DOHH2 (cell line): ENCODE measurements at regions not wholly inside any gene's neighbourhood (a gene's known extent, or its start where the extent isn't known, plus 50 kb on each side); places are given as distances from the start of the nearest gene placed in this dataset.
"Not testable (repeated sequence)": the region's sequence is repeated elsewhere in the genome, so short reads cannot be mapped to it uniquely, and the experiment has no call there.

Experiments used
- H3F3A ChIP-seq: fragments of 200-600 bp; sonication (generic), shearing (Covaris generic); 2 replicates; pipeline ENCODE4 v1.6.0; 2016; ENCODE audit warnings: antibody characterized with exemption, mild to moderate bottlenecking; ENCODE audit not compliant: control insufficient read depth, insufficient read depth
- H3K27ac ChIP-seq: fragments of 200-600 bp; sonication (generic); 2 replicates; pipeline ENCODE4 v1.5.1; 2014; ENCODE audit warnings: low read depth, mild to moderate bottlenecking, low read length, moderate library complexity
- H3K27me3 ChIP-seq: fragments of 200-600 bp; sonication (generic); 2 replicates; pipeline ENCODE4 v1.6.1; 2014; ENCODE audit warnings: mild to moderate bottlenecking, low read length, mixed read lengths; ENCODE audit not compliant: control insufficient read depth
- H3K36me3 ChIP-seq: fragments of 200-600 bp; sonication (generic); 2 replicates; pipeline ENCODE4 v1.6.1; 2014; ENCODE audit warnings: mild to moderate bottlenecking, low read length, moderate library complexity, mixed read lengths; ENCODE audit not compliant: control insufficient read depth
- H3K4me1 ChIP-seq: fragments of 200-600 bp; sonication (generic); 2 replicates; pipeline ENCODE4 v1.6.1; 2014; ENCODE audit warnings: mild to moderate bottlenecking, low read length, mixed read lengths; ENCODE audit not compliant: control insufficient read depth
- H3K4me2 ChIP-seq: fragments of 200-600 bp; sonication (generic); 2 replicates; pipeline ENCODE4 v1.6.0; 2014; ENCODE audit warnings: mild to moderate bottlenecking, low read length, moderate library complexity
- H3K4me3 ChIP-seq: fragments of 200-600 bp; sonication (generic); 2 replicates; pipeline ENCODE4 v1.5.1; 2014; ENCODE audit warnings: mild to moderate bottlenecking, low read length, mixed read lengths
- H3K79me2 ChIP-seq: fragments of 200-600 bp; sonication (generic); 2 replicates; pipeline ENCODE4 v1.6.1; 2014; ENCODE audit warnings: mild to moderate bottlenecking, low read length, mixed read lengths; ENCODE audit not compliant: control insufficient read depth
- H3K9me2 ChIP-seq: fragments of 200-600 bp; sonication (generic); replicated peaks from 2 replicates; pipeline ENCODE4 v1.6.1; 2014; ENCODE audit warnings: mild to moderate bottlenecking, low read length, mixed read lengths; ENCODE audit not compliant: control insufficient read depth
- H3K9me3 ChIP-seq: fragments of 200-600 bp; sonication (generic); 2 replicates; pipeline ENCODE4 v1.6.1; 2014; ENCODE audit warnings: antibody characterized with exemption, low read length, mixed read lengths; ENCODE audit not compliant: control insufficient read depth, insufficient read depth
- H4K20me1 ChIP-seq: fragments of 200-600 bp; sonication (generic); 2 replicates; pipeline ENCODE4 v1.6.0; 2014; ENCODE audit warnings: low read depth, mild to moderate bottlenecking, antibody characterized with exemption, low read length, moderate library complexity; ENCODE audit not compliant: control insufficient read depth, insufficient read depth
- CTCF ChIP-seq: fragments of 200-600 bp; sonication (generic); IDR thresholded peaks from one replicate; pipeline ENCODE4 v1.5.1; 2014; ENCODE audit warnings: antibody characterized with exemption, mild to moderate bottlenecking, low read depth, low read length; ENCODE audit not compliant: poor library complexity, severe bottlenecking
- EZH2phosphoT487 ChIP-seq: fragments of 200-600 bp; sonication (generic); IDR thresholded peaks from 2 replicates; pipeline ENCODE4 v1.6.1; 2017; ENCODE audit warnings: borderline replicate concordance, mild to moderate bottlenecking, antibody characterized with exemption, low read length, moderate library complexity, mixed read lengths

GRCh38 chr16:22436823-22437652 lies 62.6 kb upstream of the CDR2 start:
- H4K20me1 ChIP-seq, H3K9me2 ChIP-seq, H3K27me3 ChIP-seq, H3F3A ChIP-seq, H3K36me3 ChIP-seq, H3K4me1 ChIP-seq, H3K9me3 ChIP-seq: not testable (repeated sequence)
- Histone ChIP-seq H3K4me3 (peak overlapping the region; percentile 81), H3K4me2 (peak overlapping the region; percentile 61), H3K79me2 (peaks cover 17% of the 10 kb centered on the region), H3K27ac (peak overlapping the region; percentile 82)

- not testable (repeated sequence) for H3K27me3 ChIP-seq, H4K20me1 ChIP-seq, H3K9me3 ChIP-seq, H3K36me3 ChIP-seq, H3K9me2 ChIP-seq, H3F3A ChIP-seq, H3K4me1 ChIP-seq
- Histone ChIP-seq H3K27ac (peak overlapping the region; percentile 82), H3K4me3 (peak overlapping the region; percentile 81), H3K79me2 (peaks cover 17% of the 10 kb centered on the region), H3K4me2 (peak overlapping the region; percentile 61)
Observed at GRCh38 chr16:22436326-22436822, 62.0 kb upstream of the CDR2 start.

- H3K9me3 ChIP-seq, H3K9me2 ChIP-seq, H3K27me3 ChIP-seq, H4K20me1 ChIP-seq, H3K4me1 ChIP-seq, H3K79me2 ChIP-seq, H3K4me2 ChIP-seq, H3F3A ChIP-seq, H3K4me3 ChIP-seq, H3K27ac ChIP-seq: not testable (repeated sequence)
- peaks cover 23% of the 10 kb centered on the region for H3K36me3 ChIP-seq
Observed at GRCh38 chr16:22431314-22431713, 56.9 kb upstream of the CDR2 start.

GRCh38 chr16:22428654-22429053 lies 54.2 kb upstream of the CDR2 start:
- no peaks in the 10 kb centered on the region for H3K79me2 ChIP-seq
- no peaks in the 10 kb centered on the region for H3K9me3 ChIP-seq
- no peak overlapping the region for H3K27ac ChIP-seq
- H3K4me1 ChIP-seq = no peaks in the 10 kb centered on the region
- TF ChIP-seq EZH2phosphoT487 (no peak), CTCF (no peak)
- H4K20me1 ChIP-seq = no peaks in the 10 kb centered on the region
- peaks cover 33% of the 10 kb centered on the region for H3K36me3 ChIP-seq
- no peak overlapping the region for H3K4me3 ChIP-seq
- H3K27me3 ChIP-seq = no peaks in the 10 kb centered on the region
- no peak overlapping the region for H3K4me2 ChIP-seq
- H3K9me2 ChIP-seq = no peaks in the 10 kb centered on the region
- no peaks in the 10 kb centered on the region for H3F3A ChIP-seq

GRCh38 chr16:22427556-22427955 lies 53.1 kb upstream of the CDR2 start:
- H3K4me2 ChIP-seq = no peak overlapping the region
- H3K9me3 ChIP-seq = no peaks in the 10 kb centered on the region
- H3K27me3 ChIP-seq = no peaks in the 10 kb centered on the region
- H3K36me3 ChIP-seq = peaks cover 34% of the 10 kb centered on the region
- no peaks in the 10 kb centered on the region for H4K20me1 ChIP-seq
- H3K79me2 ChIP-seq = no peaks in the 10 kb centered on the region
- TF ChIP-seq CTCF (no peak), EZH2phosphoT487 (no peak)
- no peaks in the 10 kb centered on the region for H3F3A ChIP-seq
- no peak overlapping the region for H3K4me3 ChIP-seq
- no peak overlapping the region for H3K27ac ChIP-seq
- no peaks in the 10 kb centered on the region for H3K4me1 ChIP-seq
- no peaks in the 10 kb centered on the region for H3K9me2 ChIP-seq
